H1 (cell line): ENCODE measurements at regions not wholly inside any gene's neighbourhood (a gene's known extent, or its start where the extent isn't known, plus 50 kb on each side); places are given as distances from the start of the nearest gene placed in this dataset.
"Not testable (repeated sequence)": the region's sequence is repeated elsewhere in the genome, so short reads cannot be mapped to it uniquely, and the experiment has no call there.

Experiments
- CTCF ChIA-PET: fragments of 300-600 bp; sonication (Branson Sonifier 250); formaldehyde crosslinking; loops from one replicate; lab custom pipeline; 2021; ENCODE audit not compliant: partially characterized antibody; lab: Charles Lee
- POLR2A ChIA-PET: fragments of 300-600 bp; sonication (Branson Sonifier 250); formaldehyde crosslinking; loops from one replicate; lab custom pipeline; 2021; ENCODE audit warnings: inconsistent platforms; ENCODE audit not compliant: partially characterized antibody; lab: Charles Lee
- DNase-seq, 2 experiments: peaks; one replicate each; pipeline versions ENCODE4 v3.0.0 to v3.0.0-alpha.2; 2010 to 2022; ENCODE audit warnings: low spot score in 2 of 2, low read depth in 1 of 2, mixed read lengths in 1 of 2
- FAIRE-seq: peaks from 2 replicates; lab custom pipeline; 2011; peaks lifted over from hg19 to GRCh38; lab: Jason Lieb, UNC
- H2AFZ ChIP-seq: 2 replicates; pipeline ENCODE4 v1.8.1; 2012; ENCODE audit warnings: low read length, inconsistent platforms
- H2AK5ac ChIP-seq: 2 replicates; pipeline ENCODE4 v1.6.1; 2013; ENCODE audit warnings: low read depth, low read length
- H2BK120ac ChIP-seq: replicated peaks from 2 replicates; pipeline ENCODE3; 2013; ENCODE audit warnings: low read depth, low read length, inconsistent platforms
- H2BK12ac ChIP-seq: 2 replicates; pipeline ENCODE4 v1.6.1; 2013; ENCODE audit warnings: low read depth, low read length
- H2BK15ac ChIP-seq: 2 replicates; pipeline ENCODE4 v1.6.1; 2013; ENCODE audit warnings: low read length
- H2BK20ac ChIP-seq: 2 replicates; pipeline ENCODE4 v1.6.1; 2013; ENCODE audit warnings: low read length
- H2BK5ac ChIP-seq: 2 replicates; pipeline ENCODE4 v1.6.1; 2013; ENCODE audit warnings: low read depth, low read length
- H3K14ac ChIP-seq: 2 replicates; pipeline ENCODE4 v1.6.1; 2013; ENCODE audit warnings: inconsistent platforms; ENCODE audit not compliant: insufficient read length
- H3K18ac ChIP-seq: 2 replicates; pipeline ENCODE4 v1.6.1; 2013; ENCODE audit warnings: low read length; ENCODE audit errors: extremely low read depth
- H3K23ac ChIP-seq: 2 replicates; pipeline ENCODE4 v1.6.1; 2013; ENCODE audit warnings: inconsistent platforms; ENCODE audit not compliant: insufficient read length
- H3K23me2 ChIP-seq: 2 replicates; pipeline ENCODE4 v1.6.1; 2013; ENCODE audit warnings: low read depth, low read length
- H3K27ac ChIP-seq: 2 replicates; pipeline ENCODE4 v1.6.1; 2011; ENCODE audit warnings: low read depth, low read length, inconsistent platforms
- H3K27me3 ChIP-seq, 4 experiments: replicated peaks in 1 of 4; 1 replicate in 1 of 4; 2 replicates in 3 of 4; pipeline versions ENCODE4 v1.6.1 to v1.8.1; 2011 to 2013; ENCODE audit warnings: low read length in 3 of 4, mild to moderate bottlenecking in 3 of 4, inconsistent platforms in 2 of 4, mixed read lengths in 2 of 4, moderate library complexity in 1 of 4; ENCODE audit not compliant: control insufficient read depth in 3 of 4, insufficient read depth in 3 of 4; ENCODE audit errors: extremely low read depth in 1 of 4
- H3K36me3 ChIP-seq, 4 experiments: 2 replicates each; pipeline versions ENCODE4 v1.6.1 to v1.8.1; 2011 to 2013; ENCODE audit warnings: mild to moderate bottlenecking in 4 of 4, low read length in 3 of 4, moderate library complexity in 2 of 4, control low read depth in 1 of 4, inconsistent platforms in 1 of 4; ENCODE audit not compliant: insufficient read depth in 4 of 4, control insufficient read depth in 2 of 4
- H3K4ac ChIP-seq: replicated peaks from 2 replicates; pipeline ENCODE3; 2013; ENCODE audit warnings: low read length, low read depth, mixed read lengths, inconsistent platforms; ENCODE audit not compliant: insufficient read length
- H3K4me1 ChIP-seq, 4 experiments: replicated peaks in 1 of 4; 1 replicate in 1 of 4; 2 replicates in 3 of 4; pipeline versions ENCODE4 v1.6.1 to v1.8.1; 2011 to 2013; ENCODE audit warnings: low read length in 3 of 4, inconsistent platforms in 2 of 4, mixed read lengths in 1 of 4; ENCODE audit not compliant: insufficient read depth in 4 of 4, control insufficient read depth in 3 of 4
- H3K4me2 ChIP-seq, 2 experiments: 2 replicates each; pipeline versions ENCODE4 v1.6.1 to v1.8.1; 2011 to 2013; ENCODE audit warnings: low read depth in 2 of 2, low read length in 2 of 2, control low read depth in 1 of 2, inconsistent platforms in 1 of 2, mild to moderate bottlenecking in 1 of 2; ENCODE audit not compliant: insufficient read depth in 1 of 2
- H3K4me3 ChIP-seq, 4 experiments: fragments of 200-600, 300-600 bp in 1 of 4; sonication (generic), shearing (Covaris generic), sonication (Bioruptor Twin) in 1 of 4; 2 replicates each; pipeline versions ENCODE4 v1.5.1 to v1.8.1; 2011 to 2016; ENCODE audit warnings: low read length in 4 of 4, low read depth in 3 of 4, control low read depth in 2 of 4, inconsistent platforms in 2 of 4, mild to moderate bottlenecking in 2 of 4, mixed read lengths in 1 of 4, moderate library complexity in 1 of 4; ENCODE audit not compliant: insufficient read depth in 2 of 4; ENCODE audit errors: extremely low read depth in 1 of 4
- H3K56ac ChIP-seq: replicated peaks from 2 replicates; pipeline ENCODE3; 2013; ENCODE audit warnings: low read depth, mild to moderate bottlenecking, mixed read lengths, low read length, inconsistent platforms; ENCODE audit not compliant: insufficient read length
- H3K79me1 ChIP-seq: 2 replicates; pipeline ENCODE4 v1.6.1; 2013; ENCODE audit warnings: low read depth, low read length, control low read depth
- H3K79me2 ChIP-seq, 2 experiments: 2 replicates each; pipeline versions ENCODE4 v1.6.1 to v1.8.1; 2012 to 2013; ENCODE audit warnings: low read length in 2 of 2, mild to moderate bottlenecking in 2 of 2, inconsistent platforms in 1 of 2; ENCODE audit not compliant: insufficient read depth in 2 of 2, control insufficient read depth in 1 of 2
- H3K9ac ChIP-seq, 4 experiments: replicated peaks in 1 of 4; 1 replicate in 1 of 4; 2 replicates in 3 of 4; pipeline versions ENCODE4 v1.6.1 to v1.8.1; 2011 to 2013; ENCODE audit warnings: low read depth in 3 of 4, low read length in 3 of 4, control low read depth in 2 of 4, mild to moderate bottlenecking in 2 of 4, moderate library complexity in 2 of 4, inconsistent platforms in 1 of 4; ENCODE audit errors: extremely low read depth in 1 of 4
- H3K9me3 ChIP-seq, 2 experiments: 2 replicates each; pipeline versions ENCODE4 v1.6.1 to v1.8.1; 2012 to 2013; ENCODE audit warnings: mild to moderate bottlenecking in 2 of 2, moderate library complexity in 2 of 2, control low read depth in 1 of 2, inconsistent platforms in 1 of 2, low read depth in 1 of 2, low read length in 1 of 2, mixed read lengths in 1 of 2; ENCODE audit not compliant: insufficient read depth in 2 of 2
- H4K20me1 ChIP-seq, 2 experiments: replicated peaks in 1 of 2; 2 replicates each; pipeline versions ENCODE3 to v1.8.1; 2011 to 2013; ENCODE audit warnings: inconsistent platforms in 2 of 2, low read length in 2 of 2, mild to moderate bottlenecking in 1 of 2; ENCODE audit not compliant: insufficient read depth in 2 of 2, control insufficient read depth in 1 of 2
- H4K5ac ChIP-seq: 2 replicates; pipeline ENCODE4 v1.6.1; 2013; ENCODE audit warnings: low read length, low read depth, mixed read lengths, inconsistent platforms; ENCODE audit not compliant: insufficient read length
- H4K8ac ChIP-seq: 2 replicates; pipeline ENCODE4 v1.8.0; 2013; ENCODE audit warnings: mild to moderate bottlenecking, moderate library complexity, low read length, inconsistent platforms; ENCODE audit not compliant: insufficient read depth; ENCODE audit errors: extremely low read depth
- H4K91ac ChIP-seq: replicated peaks from 2 replicates; pipeline ENCODE3; 2013; ENCODE audit warnings: low read length, mixed read lengths, inconsistent platforms; ENCODE audit not compliant: insufficient read length
- JUND ChIP-seq: IDR thresholded peaks from 2 replicates; pipeline ENCODE4 v1.6.1; 2011; ENCODE audit warnings: mild to moderate bottlenecking, improper control_type of control experiment, low read length
- MAFK ChIP-seq: IDR thresholded peaks from 2 replicates; pipeline ENCODE4 v1.6.1; 2012; ENCODE audit warnings: low read depth, mild to moderate bottlenecking, improper control_type of control experiment, low read length
- TAF1 ChIP-seq: IDR thresholded peaks from 2 replicates; pipeline ENCODE4 v1.6.1; 2011; ENCODE audit warnings: mild to moderate bottlenecking, low read depth, low read length
- WGBS, 2 experiments: shearing (Covaris generic) in 1 of 2; methylation state at CpG; one replicate each; pipeline versions ENCODE4 v1.1.6 to v1.1.7; 2013 to 2015; ENCODE audit warnings: low lambda C conversion rate in 2 of 2, mixed read lengths in 2 of 2, inconsistent platforms in 1 of 2, low coverage in 1 of 2, missing lambda C conversion rate in 1 of 2; ENCODE audit not compliant: insufficient replicate concordance in 2 of 2, insufficient coverage in 1 of 2, insufficient read length in 1 of 2; ENCODE audit errors: extremely low coverage in 1 of 2, missing lambda C conversion rate in 1 of 2; 5-methylcytosine and 5-hydroxymethylcytosine counted together

DNA sequence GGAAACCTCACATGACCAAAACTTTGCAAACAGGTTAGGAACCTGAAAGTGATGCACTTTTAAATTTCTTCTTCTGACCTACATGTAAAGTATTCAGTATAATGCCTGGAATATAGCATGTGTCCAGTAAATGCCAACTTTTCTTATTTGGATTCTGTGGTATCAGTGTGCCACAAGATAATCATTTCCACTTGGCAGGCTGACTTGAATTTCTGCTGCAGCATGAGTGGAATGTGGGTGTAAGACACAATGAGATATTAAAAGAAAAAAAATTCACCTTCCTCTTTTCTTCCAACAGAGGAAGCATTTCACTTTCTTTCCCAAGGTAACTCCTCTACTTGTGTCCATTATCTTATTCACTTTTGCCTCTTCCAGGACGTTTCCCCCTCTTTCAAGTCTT lies 141.9 kb upstream of the PRKD1 start:
- Histone ChIP-seq H3K9me3 (peaks cover 14 to 20% of the 10 kb centered on the region in 2 experiments), H3K79me1 (no peaks in the 10 kb centered on the region), H3K18ac (no peak overlapping the region), H3K4ac (no peak overlapping the region), H3K56ac (no peak overlapping the region), H3K79me2 (no peaks in the 10 kb centered on the region), H2BK120ac (no peak overlapping the region), H3K4me2 (no peak overlapping the region), H3K14ac (no peak overlapping the region), H2AFZ (no peak overlapping the region), H3K23me2 (no peaks in the 10 kb centered on the region), H3K36me3 (no peaks in the 10 kb centered on the region; a peak in 1 of 8 replicates), H4K8ac (no peak overlapping the region), H3K23ac (no peak overlapping the region), H4K91ac (no peak overlapping the region), H3K4me3 (no peak overlapping the region), H2BK12ac (no peak overlapping the region), H3K27ac (no peak overlapping the region), H2AK5ac (no peak overlapping the region), H3K27me3 (no peaks in the 10 kb centered on the region), H2BK20ac (no peak overlapping the region), H3K4me1 (no peaks in the 10 kb centered on the region), H4K5ac (no peak overlapping the region), H2BK15ac (no peak overlapping the region), H3K9ac (no peak overlapping the region), H4K20me1 (no peaks in the 10 kb centered on the region), H2BK5ac (no peak overlapping the region)
- WGBS, 2 experiments = 65 to 100% methylated on average over 1 of the region's 1 CpG
- CTCF ChIA-PET = no interaction called here
- FAIRE-seq = no peak
- TF ChIP-seq MAFK = no peak
- TF ChIP-seq JUND = no peak
- TF ChIP-seq TAF1 = no peak
- POLR2A ChIA-PET = no interaction called here
- DNase-seq = no peak

GRCh38 chr14:30072454-30072853 lies 144.8 kb upstream of the PRKD1 start:
- H3K23me2 ChIP-seq, H4K8ac ChIP-seq, FAIRE-seq, H3K9ac ChIP-seq, H3K36me3 ChIP-seq, H3K27ac ChIP-seq, H3K4ac ChIP-seq, H3K23ac ChIP-seq, DNase-seq, H4K20me1 ChIP-seq, H2BK15ac ChIP-seq, H3K4me3 ChIP-seq, H2BK120ac ChIP-seq, H3K18ac ChIP-seq, H4K91ac ChIP-seq, H2AFZ ChIP-seq, H3K56ac ChIP-seq, CTCF ChIA-PET, H3K27me3 ChIP-seq, H2BK12ac ChIP-seq, H4K5ac ChIP-seq, H3K14ac ChIP-seq, H3K4me1 ChIP-seq, H3K79me2 ChIP-seq, H2BK20ac ChIP-seq, POLR2A ChIA-PET, H2BK5ac ChIP-seq, H3K79me1 ChIP-seq, H3K4me2 ChIP-seq, H2AK5ac ChIP-seq: not testable (repeated sequence)
- 88% methylated on average over 2 of the region's 2 CpGs; no CpG with 5 or more reads in 1 of the 2 experiments for WGBS, 2 experiments
- H3K9me3 ChIP-seq = peaks cover 14 to 20% of the 10 kb centered on the region in 2 experiments
